HG03571 (cell line): ENCODE measurements at regions not wholly inside any gene's neighbourhood (a gene's known extent, or its start where the extent isn't known, plus 50 kb on each side); places are given as distances from the start of the nearest gene placed in this dataset.

Experiments used
- ATAC-seq: cut with Tn5 transposase; IDR thresholded peaks from one replicate; pipeline ENCODE4 v1.9.1; 2021; ENCODE audit not compliant: unreplicated experiment

DNA sequence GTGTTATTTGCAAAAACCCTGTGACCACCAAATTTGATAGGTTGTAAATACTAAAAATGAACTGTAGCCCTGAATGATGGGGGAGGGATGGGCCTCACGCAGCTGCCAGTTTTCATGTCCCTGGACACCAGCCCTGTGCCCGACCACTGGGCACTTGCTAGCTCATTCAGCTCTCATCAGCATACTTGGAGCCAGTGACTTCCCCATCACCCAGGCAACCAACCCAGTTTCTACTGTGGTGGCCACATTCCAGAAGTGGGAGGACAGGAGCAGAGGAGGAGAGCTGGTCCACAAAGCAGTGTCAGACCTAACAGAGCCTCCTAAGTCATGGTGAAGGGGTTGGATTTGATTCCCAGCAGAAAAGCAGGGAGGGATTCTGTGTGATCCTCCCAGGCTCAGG is 128.2 kb downstream of the CPEB2 start:
- no peak for ATAC-seq

DNA sequence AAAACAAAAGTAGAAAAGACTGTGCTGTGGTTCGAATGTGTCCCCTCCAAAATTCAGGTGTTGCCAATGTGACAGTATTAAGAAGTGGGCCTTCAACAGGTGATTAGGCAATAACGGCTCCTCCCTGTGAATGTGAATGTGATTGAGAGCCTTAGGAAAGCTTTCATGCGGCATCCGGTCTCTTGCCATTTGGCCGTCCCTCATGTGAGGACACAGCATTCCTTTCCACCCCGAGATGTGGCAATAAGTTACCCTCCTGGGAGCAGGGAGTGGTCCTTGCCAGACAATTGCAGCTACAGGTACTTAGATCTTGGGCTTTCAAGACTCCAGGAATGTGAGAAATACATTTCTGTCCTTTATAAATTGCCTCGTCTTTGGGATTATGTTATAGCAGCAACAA is 129.3 kb downstream of the CPEB2 start:
- no peak for ATAC-seq

DNA sequence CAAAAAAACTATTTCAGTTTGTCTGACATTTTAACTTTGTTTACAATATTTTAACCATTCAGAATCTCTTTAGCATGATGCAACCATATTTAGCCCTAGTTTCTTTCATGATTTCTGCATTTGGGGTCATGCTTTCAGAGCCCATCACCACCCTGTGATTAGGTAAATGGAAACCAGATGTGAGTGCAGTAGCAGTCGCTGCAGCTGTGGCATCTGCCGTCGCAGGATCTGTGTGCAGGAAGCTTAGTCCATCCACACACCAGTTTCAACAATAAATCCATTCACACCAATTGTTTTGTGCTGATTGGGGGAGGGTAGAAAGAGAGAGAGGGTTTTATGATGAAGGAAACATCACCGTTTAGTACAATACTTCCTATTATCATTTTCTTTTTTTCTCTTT is 130.5 kb downstream of the CPEB2 start:
- no peak for ATAC-seq

DNA sequence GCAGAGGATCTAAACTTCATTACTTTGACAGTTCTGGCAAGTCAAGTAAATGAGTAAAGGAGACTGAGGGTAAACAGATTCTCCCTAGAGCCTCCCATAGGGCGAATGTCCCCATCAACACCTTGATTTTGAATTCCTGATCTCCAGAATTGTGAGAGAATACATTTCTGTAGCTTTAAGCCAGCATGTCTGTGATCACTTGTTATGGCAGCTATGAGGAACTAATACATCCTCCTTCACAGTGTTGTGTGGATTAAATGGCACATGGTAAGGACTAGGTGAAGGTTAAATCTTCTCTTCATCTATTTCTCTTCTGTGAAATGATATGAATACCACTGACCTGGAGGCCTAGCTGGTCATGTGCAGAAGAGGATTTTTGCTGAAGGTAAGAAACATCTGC is 137.3 kb downstream of the CPEB2 start:
- no peak for ATAC-seq

DNA sequence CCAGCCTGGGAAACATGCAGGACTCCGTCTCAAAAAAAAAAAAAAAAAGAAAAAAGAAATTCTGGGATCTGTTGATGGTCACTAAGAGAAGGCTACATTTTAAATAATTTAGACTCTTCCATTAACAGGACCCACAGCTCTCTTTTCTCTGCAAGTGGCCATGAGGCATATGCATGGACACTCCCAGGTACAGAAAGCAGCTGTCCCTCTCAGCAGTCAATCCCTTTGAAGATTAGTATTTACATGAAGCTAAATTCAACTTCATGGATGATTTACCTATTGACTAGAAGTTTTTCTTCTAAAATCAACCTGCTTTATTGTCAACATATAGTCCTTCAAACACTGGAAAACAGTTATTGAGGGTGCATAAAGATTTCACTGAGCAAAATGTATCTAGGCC is 139.9 kb downstream of the CPEB2 start:
- no peak for ATAC-seq

DNA sequence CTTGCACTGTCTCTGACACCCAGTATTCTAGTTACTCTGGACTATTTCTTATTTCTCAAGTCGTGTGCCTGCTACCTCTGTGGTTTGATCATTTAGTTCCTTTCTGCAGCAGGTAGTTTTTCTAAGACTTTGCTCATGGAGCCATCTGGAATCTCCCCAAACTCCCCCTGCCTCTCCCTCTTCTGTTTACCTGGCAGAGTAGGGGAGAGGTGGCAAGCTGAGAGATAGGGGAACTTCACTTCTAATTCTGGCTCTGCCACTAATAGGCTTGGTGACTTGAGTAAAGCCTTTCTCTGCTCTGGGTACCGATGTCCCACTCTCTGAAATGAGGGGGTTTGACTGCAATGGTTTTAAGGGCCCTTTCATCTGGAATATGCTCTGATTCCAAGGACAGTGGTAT is 141.3 kb downstream of the CPEB2 start:
- ATAC-seq = no peak

DNA sequence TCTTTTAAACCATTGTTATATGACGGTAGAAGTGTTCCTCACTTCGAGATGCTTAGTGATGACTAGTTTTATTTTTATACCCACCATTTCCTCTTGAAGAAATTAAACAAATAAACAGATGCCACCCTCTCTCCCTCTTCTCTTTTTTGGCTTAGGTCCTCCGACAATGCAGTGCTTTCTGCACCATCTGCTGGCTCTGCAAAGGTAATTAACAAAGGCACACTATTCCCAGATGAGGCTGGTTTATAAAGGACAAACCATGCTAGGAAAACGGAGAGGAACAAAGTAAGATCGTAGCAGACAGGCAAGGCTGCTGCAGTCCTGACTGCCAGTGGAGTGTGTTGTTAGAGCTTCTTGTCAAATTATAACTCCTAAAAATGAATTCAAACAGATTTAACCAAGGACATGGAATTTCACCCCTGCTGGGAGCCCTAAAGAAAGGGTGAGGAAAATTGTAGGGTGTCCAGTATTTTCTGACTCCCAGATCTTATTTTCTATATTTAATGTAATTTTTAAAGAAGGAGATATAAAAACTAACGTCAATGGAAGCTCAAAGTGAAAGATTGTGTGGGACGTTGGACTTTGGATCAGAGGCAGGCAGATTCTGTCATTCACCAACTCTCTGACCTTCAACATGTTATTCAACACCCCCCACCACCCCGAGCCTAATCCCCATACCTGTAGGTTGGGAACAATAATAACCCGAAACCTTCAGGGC is 142.1 kb downstream of the CPEB2 start:
- no peak for ATAC-seq

DNA sequence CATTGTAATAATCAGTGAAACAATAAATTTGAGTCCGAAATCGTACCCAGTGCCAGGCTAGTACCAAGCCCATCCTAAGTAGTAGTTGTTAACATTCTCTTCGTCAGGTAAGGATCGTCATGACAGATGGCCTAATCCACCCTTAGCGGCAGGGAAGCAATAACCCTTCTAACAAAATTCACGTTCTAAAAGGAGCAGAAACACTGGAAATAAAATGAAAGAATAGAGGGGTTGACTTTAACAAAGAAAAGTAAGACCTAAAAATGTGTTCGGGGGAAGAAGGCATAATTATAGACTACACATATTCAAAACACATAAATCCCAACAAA is 142.7 kb downstream of the CPEB2 start:
- no peak for ATAC-seq

DNA sequence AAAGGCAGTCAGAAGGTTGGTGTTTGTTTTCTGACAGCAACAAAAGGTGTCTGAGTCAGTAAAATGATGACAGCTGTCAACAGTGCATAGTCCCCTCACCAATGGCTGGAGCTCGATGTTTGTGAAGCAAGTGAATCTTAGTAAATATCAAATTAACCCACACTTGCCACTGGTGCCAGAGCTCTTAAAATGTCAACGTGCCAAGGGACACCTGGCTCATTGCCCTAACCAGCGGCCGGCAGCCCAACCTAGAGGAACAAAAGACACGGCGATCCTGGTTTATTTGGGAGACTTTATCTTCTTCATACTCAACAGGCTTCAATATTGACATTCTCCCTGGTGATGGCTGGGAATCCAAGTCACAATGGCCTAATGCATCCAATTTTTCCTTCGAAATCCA is 143.4 kb downstream of the CPEB2 start:
- no peak for ATAC-seq

DNA sequence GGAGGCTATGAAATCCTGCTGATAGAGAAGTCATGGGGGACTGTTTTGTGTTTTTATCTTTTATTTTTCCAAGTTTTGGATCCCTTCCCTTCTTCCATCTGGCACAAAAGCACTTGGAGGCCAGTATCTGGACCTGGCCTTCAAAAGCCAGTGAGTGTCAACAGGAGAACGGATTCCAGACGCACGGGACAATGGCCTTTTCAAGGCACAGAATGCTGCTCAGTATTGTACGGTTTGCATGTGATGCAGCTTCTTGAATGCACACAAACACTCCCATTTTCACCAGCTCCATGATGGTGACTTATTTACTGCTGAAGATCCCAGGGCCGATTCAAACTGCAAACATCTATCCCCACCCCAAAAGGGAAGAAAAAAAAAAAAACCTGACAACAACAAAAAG is 145.4 kb downstream of the CPEB2 start:
- no peak for ATAC-seq

DNA sequence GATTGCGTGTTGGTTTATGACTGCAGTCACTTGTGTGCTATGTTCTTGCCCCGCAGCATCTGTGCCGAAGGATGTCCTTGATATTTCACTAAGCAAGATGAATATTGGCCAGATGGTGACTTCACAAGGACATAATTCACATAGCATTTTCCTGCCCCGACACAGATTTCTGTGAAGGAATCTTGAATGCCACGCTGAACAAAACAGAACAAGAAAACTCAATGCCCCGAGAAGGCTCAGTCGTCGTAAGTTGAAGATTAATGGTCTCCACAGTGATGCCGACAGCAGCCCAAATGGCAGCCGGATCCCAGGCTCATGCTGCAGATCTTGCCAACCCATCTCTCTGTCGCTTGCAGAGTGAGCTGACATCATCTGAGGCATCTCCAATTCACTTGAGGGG is 145.9 kb downstream of the CPEB2 start:
- no peak for ATAC-seq

DNA sequence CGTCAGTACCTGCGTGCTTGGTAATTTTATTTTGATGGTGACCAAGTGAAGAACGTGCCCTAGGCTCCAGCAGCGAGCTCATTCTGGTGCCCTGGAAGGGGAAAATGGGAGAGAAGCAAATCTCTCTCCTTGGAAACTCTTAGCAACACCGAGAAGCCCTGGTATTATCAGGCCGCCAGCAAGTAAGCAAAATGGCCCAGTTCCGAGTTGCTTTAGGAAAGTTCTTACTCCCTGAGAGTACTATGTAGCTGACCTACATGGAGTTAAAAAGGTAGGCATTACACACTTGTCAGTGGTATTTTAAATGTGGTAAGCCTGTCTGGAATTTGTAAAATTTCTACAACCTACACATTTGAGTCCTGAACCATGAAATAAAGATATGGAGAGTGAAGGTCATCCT is 146.4 kb downstream of the CPEB2 start:
- ATAC-seq = no peak

DNA sequence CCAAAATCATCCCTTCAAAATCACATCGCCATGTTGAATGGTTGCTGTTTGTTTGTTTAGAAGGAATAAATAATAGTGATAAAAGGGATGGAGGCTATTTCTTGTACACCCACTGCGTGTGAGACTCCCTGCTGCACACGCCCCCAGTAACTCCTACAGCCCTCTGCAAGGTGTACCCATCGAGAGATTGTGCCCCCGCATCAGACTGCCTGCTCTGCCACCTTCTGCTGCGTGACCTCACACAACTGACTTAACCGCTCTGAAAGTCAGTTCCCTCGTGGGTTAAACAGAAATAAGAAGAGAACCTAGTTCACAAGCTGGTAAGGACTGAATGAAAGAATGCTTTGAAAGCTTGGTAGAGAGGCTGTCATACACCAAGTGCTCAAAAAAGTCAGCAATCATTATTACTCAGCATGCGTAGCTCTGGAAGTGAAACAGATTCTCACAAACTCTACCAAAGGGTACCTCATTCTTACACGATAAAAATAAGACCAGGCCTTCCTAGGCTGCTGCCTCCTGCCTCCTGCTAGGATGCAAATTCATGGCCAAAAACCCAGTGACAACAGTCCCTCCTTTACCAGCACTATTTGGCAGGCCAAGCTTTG is 147.1 kb downstream of the CPEB2 start:
- no peak for ATAC-seq

DNA sequence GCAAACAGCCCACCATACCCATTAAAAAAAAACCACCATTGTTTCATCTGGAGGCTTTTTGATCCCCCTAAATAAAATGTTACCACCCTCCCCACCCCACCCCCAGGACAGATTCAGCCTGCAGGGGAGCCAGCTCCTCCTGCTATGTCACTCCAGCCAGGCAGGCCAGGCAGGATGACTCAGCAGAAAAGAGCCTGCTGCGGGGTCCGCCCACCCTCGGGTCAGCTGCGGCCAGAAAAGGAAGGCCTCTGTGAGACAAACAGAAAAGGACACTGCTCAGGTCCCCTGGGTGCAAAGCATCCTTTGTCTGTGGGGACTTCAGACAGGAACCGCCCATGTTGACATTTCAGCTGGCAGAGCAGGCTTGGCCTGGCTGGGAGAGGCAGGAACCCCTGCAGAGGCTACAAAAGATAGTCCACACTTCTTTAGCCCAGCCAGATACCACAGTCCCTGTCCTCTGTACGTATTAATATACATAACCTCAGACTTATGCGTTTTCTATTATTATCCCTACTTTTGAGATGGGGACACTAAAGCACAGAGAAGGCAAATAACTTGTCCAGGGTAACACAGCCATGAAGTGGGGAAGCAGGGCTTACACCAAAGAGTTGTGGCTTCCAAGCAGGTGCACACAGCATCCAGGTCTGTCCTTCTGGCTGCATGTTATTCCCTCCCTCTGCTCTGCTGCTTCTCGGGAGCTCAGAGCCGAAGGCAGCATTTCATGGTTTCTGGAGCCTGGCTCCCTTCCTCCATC is 147.7 kb downstream of the CPEB2 start:
- peak; percentile 58 for ATAC-seq

DNA sequence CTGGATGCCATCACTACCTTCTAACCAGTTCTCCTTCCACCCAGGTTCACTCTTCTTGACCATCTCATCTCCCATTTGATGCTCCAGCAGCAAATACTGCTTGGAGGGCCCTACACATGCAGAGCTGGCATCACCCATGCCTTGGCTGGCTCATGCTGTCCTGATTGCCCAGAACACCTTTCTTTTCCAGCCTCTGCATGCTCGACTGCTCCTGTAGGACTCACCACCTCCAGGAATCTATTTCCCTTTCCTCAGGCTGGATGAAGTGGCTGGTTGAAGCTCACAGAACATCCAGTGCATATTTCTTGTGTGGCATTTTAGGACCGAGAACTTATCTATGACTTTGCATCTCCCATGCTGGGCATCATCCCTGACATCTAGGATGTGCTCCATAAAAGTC is 148.3 kb downstream of the CPEB2 start:
- ATAC-seq = no peak

DNA sequence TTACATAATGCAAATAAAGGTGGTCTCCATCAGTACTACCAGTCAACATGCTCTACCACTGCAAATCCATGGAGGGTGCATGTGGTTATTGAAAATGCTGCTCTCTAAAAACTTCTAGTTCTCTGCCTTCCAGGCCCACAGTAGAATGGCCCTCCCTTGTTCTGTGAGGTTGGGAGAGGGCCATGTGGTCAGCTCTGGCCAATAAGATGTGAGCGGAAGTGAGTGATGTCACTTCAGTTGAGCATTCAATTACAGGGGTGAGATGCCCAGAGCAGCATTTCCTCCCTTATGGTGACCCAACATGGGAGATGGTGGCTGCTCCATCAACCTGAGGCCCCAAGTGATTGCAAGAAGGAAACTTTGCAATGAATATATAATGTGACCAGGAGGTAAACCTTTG is 148.8 kb downstream of the CPEB2 start:
- no peak for ATAC-seq

DNA sequence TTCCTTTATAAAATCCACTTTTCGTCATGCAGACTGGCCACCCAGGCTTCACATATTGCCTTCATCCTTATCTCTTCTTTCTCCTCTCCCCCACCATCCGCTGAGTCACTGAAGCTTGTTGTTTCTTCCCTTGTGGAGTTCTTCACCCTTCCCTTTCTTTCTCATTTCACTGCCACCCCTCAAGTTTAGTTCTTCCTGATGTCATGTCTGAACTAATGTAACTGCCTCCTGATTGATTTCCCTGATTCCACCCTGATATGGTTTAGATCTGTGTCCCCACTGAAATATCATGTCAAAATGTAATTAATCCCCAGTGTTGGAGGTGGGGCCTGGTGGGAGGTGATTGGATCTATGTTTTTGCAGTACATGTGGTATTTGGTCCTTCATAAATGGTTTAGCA is 151.4 kb downstream of the CPEB2 start:
- no peak for ATAC-seq

DNA sequence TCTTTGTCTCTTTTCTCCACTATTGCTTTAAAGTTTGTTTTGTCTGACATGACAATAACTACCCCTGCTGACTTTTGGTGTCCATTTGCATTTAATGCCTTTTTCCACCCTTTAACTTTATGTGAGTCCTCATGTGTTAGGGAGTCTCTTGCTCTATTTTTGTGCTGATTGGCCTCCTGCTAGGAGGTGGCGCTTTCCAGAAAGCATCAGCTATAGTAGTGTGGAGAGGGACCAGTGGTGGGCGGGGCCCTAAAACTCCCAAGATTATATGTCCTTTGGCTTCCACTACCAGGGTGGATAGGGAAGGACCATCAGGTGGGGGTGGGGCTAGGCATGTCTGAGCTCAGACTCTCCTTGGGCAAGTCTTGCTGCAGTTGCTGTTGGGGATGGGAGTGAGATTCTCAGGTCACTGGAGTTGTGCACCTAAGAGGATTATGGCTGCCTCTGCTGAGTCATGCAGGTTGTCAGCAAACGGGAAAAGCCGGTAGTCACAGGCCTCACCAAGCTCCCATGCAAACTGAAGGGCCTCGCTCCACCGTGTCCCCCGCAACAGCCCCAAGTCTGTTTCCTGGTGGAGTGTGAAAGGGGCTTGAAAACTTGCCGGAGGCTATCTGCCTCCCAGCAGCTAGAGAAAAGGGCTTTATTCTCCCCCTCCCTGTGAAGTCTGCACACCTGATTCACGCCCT is 156.3 kb downstream of the CPEB2 start:
- no peak for ATAC-seq

DNA sequence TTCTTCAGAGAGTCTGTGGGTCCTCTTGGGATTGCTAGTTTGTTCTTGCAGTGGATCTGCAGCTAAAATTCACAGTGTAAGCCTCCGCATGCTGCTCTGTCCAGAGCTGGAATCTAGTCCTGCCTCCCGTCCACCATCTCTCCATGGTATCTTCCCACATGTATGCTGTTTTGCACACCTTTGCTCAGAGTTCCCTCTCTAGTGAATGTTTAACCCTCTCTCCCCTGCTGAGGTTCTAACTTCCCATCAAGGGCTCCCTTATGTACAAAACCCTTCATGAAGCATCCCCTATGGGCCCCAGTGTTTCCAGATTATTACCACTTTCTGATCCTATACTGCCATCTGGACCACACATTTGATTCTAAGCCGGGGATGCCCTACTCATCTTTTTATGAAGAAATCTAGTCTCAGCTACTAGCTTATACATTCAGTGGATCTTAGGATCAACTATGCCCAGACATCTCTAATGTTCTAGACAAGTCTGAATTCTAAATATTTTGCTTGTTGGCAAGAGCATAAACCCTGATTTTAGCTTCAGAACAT is 157.3 kb downstream of the CPEB2 start:
- no peak for ATAC-seq

DNA sequence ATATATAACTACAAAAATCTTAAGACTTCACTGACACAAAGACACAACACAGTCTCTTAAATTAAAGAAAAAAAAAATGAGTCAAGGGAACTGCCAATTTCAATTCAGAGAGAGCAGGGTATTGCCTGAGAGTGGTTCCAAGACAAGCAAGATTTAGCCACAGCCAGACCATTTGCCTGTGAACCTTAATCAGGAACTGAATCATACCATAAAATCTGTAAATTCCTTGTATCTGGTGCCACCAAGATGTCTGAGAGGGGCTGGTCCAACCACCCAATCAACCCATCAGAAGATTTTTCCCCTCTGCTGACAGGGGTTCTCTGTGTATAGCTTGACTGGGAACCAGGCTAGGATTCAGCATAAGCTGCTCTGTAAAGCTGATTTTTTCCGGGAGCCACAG is 159.2 kb downstream of the CPEB2 start:
- no peak for ATAC-seq

DNA sequence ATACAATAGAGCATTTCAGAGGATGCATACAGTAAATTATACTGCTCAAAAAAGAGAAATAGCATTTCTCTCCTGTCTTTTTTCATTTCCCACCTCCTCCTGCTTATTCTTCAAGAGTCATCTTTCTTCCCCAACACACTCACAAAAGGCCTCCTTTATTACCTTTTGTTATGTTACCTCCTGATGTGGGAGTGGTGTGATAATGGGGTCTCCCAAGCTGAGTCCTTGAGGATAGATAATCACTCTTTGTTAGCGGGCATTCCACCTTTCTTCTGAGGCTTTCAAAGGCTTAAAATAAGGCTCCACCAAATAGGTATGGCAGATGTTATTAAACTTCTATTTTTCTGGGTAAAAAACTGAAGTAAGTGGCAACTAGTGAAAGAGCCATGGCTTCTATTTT is 159.8 kb downstream of the CPEB2 start:
- ATAC-seq = no peak
